ENCODE measurements at regions not wholly inside any gene's neighbourhood (a gene's known extent, or its start where the extent isn't known, plus 50 kb on each side); places are given as distances from the start of the nearest gene placed in this dataset.
"Not testable (repeated sequence)": the region's sequence is repeated elsewhere in the genome, so short reads cannot be mapped to it uniquely, and the experiment has no call there.

- Histone ChIP-seq H3K36me3 (ENCODE audit: insufficient read depth, low read length) (no peaks in the 10 kb centered on the region), H3K4me3 (ENCODE audit: low read length) (no peak overlapping the region), H2AFZ (ENCODE audit: low read depth, low read length) (no peak overlapping the region), H3K27me3 (ENCODE audit: insufficient read depth, low read length) (no peaks in the 10 kb centered on the region), H3K4me1 (ENCODE audit: insufficient read depth, low read length) (no peaks in the 10 kb centered on the region), H3K9me3 (ENCODE audit: low read length) (no peaks in the 10 kb centered on the region)
These were observed 94.7 kb downstream of the PLXNA1 start for GRCh38 chr3:127077505-127078064.

GRCh38 chr3:127078626-127079025 lies 95.7 kb downstream of the PLXNA1 start:
- Histone ChIP-seq H2AFZ (ENCODE audit: low read depth, low read length) (no peak overlapping the region), H3K4me3 (ENCODE audit: low read length) (no peak overlapping the region), H3K9me3 (ENCODE audit: low read length) (no peaks in the 10 kb centered on the region), H3K27me3 (ENCODE audit: insufficient read depth, low read length) (no peaks in the 10 kb centered on the region), H3K4me1 (ENCODE audit: insufficient read depth, low read length) (no peaks in the 10 kb centered on the region), H3K36me3 (ENCODE audit: insufficient read depth, low read length) (no peaks in the 10 kb centered on the region)

GRCh38 chr3:127079211-127079610 lies 96.3 kb downstream of the PLXNA1 start:
- no peaks in the 10 kb centered on the region for H3K27me3 ChIP-seq (ENCODE audit: insufficient read depth, low read length)
- no peaks in the 10 kb centered on the region for H3K9me3 ChIP-seq (ENCODE audit: low read length)
- H3K4me3 ChIP-seq (ENCODE audit: low read length), result no peak overlapping the region
- no peak overlapping the region for H2AFZ ChIP-seq (ENCODE audit: low read depth, low read length)
- H3K4me1 ChIP-seq (ENCODE audit: insufficient read depth, low read length), result peaks cover 3% of the 10 kb centered on the region
- no peaks in the 10 kb centered on the region for H3K36me3 ChIP-seq (ENCODE audit: insufficient read depth, low read length)

GRCh38 chr3:127081001-127081720 lies 98.2 kb downstream of the PLXNA1 start:
- no peaks in the 10 kb centered on the region for H3K36me3 ChIP-seq (ENCODE audit: insufficient read depth, low read length)
- H3K9me3 ChIP-seq (ENCODE audit: low read length), result no peaks in the 10 kb centered on the region
- H3K4me1 ChIP-seq (ENCODE audit: insufficient read depth, low read length), result peaks cover 4% of the 10 kb centered on the region
- no peaks in the 10 kb centered on the region for H3K27me3 ChIP-seq (ENCODE audit: insufficient read depth, low read length)
- no peak overlapping the region for H3K4me3 ChIP-seq (ENCODE audit: low read length)
- no peak overlapping the region for H2AFZ ChIP-seq (ENCODE audit: low read depth, low read length)

- H3K36me3 ChIP-seq (ENCODE audit: insufficient read depth, low read length), result no peaks in the 10 kb centered on the region
- no peak overlapping the region for H2AFZ ChIP-seq (ENCODE audit: low read depth, low read length)
- peaks cover 4% of the 10 kb centered on the region for H3K4me1 ChIP-seq (ENCODE audit: insufficient read depth, low read length)
- no peaks in the 10 kb centered on the region for H3K9me3 ChIP-seq (ENCODE audit: low read length)
- no peak overlapping the region for H3K4me3 ChIP-seq (ENCODE audit: low read length)
- H3K27me3 ChIP-seq (ENCODE audit: insufficient read depth, low read length), result no peaks in the 10 kb centered on the region
These were observed 99.2 kb downstream of the PLXNA1 start for GRCh38 chr3:127082066-127082465.

GRCh38 chr3:127083778-127084397 lies 101.0 kb downstream of the PLXNA1 start:
- H3K27me3 ChIP-seq (ENCODE audit: insufficient read depth, low read length), result no peaks in the 10 kb centered on the region
- peaks cover 4% of the 10 kb centered on the region for H3K4me1 ChIP-seq (ENCODE audit: insufficient read depth, low read length)
- no peaks in the 10 kb centered on the region for H3K36me3 ChIP-seq (ENCODE audit: insufficient read depth, low read length)
- H3K9me3 ChIP-seq (ENCODE audit: low read length), result no peaks in the 10 kb centered on the region
- H3K4me3 ChIP-seq (ENCODE audit: low read length), result no peak overlapping the region
- no peak overlapping the region for H2AFZ ChIP-seq (ENCODE audit: low read depth, low read length)

- H3K4me3 ChIP-seq (ENCODE audit: low read length), result no peak overlapping the region
- no peaks in the 10 kb centered on the region for H3K27me3 ChIP-seq (ENCODE audit: insufficient read depth, low read length)
- H2AFZ ChIP-seq (ENCODE audit: low read depth, low read length), result no peak overlapping the region
- peaks cover 4% of the 10 kb centered on the region for H3K4me1 ChIP-seq (ENCODE audit: insufficient read depth, low read length)
- H3K9me3 ChIP-seq (ENCODE audit: low read length), result no peaks in the 10 kb centered on the region
- H3K36me3 ChIP-seq (ENCODE audit: insufficient read depth, low read length), result no peaks in the 10 kb centered on the region
These were observed 101.6 kb downstream of the PLXNA1 start for GRCh38 chr3:127084401-127084990.

GRCh38 chr3:127085576-127085975 lies 102.7 kb downstream of the PLXNA1 start:
- H3K36me3 ChIP-seq (ENCODE audit: insufficient read depth, low read length), result no peaks in the 10 kb centered on the region
- H3K27me3 ChIP-seq (ENCODE audit: insufficient read depth, low read length), result no peaks in the 10 kb centered on the region
- H2AFZ ChIP-seq (ENCODE audit: low read depth, low read length), result no peak overlapping the region
- H3K4me1 ChIP-seq (ENCODE audit: insufficient read depth, low read length), result peaks cover 4% of the 10 kb centered on the region
- no peak overlapping the region for H3K4me3 ChIP-seq (ENCODE audit: low read length)
- H3K9me3 ChIP-seq (ENCODE audit: low read length), result no peaks in the 10 kb centered on the region

- not testable (repeated sequence) for H2AFZ ChIP-seq (ENCODE audit: low read depth, low read length); H3K27me3 ChIP-seq (ENCODE audit: insufficient read depth, low read length); H3K4me1 ChIP-seq (ENCODE audit: insufficient read depth, low read length); H3K4me3 ChIP-seq (ENCODE audit: low read length); H3K9me3 ChIP-seq (ENCODE audit: low read length); H3K36me3 ChIP-seq (ENCODE audit: insufficient read depth, low read length)
These were observed 103.7 kb downstream of the PLXNA1 start for GRCh38 chr3:127086591-127086990.

GRCh38 chr3:127087441-127087840 lies 104.5 kb downstream of the PLXNA1 start:
- no peak overlapping the region for H2AFZ ChIP-seq (ENCODE audit: low read depth, low read length)
- no peak overlapping the region for H3K4me3 ChIP-seq (ENCODE audit: low read length)
- peaks cover 6% of the 10 kb centered on the region for H3K27me3 ChIP-seq (ENCODE audit: insufficient read depth, low read length)
- peaks cover 4% of the 10 kb centered on the region for H3K4me1 ChIP-seq (ENCODE audit: insufficient read depth, low read length)
- no peaks in the 10 kb centered on the region for H3K36me3 ChIP-seq (ENCODE audit: insufficient read depth, low read length)
- no peaks in the 10 kb centered on the region for H3K9me3 ChIP-seq (ENCODE audit: low read length)

- H3K4me3 ChIP-seq (ENCODE audit: low read length), result no peak overlapping the region
- no peak overlapping the region for H2AFZ ChIP-seq (ENCODE audit: low read depth, low read length)
- H3K4me1 ChIP-seq (ENCODE audit: insufficient read depth, low read length), result peaks cover 4% of the 10 kb centered on the region
- H3K27me3 ChIP-seq (ENCODE audit: insufficient read depth, low read length), result peaks cover 6% of the 10 kb centered on the region
- H3K36me3 ChIP-seq (ENCODE audit: insufficient read depth, low read length), result no peaks in the 10 kb centered on the region
- no peaks in the 10 kb centered on the region for H3K9me3 ChIP-seq (ENCODE audit: low read length)
These were observed 104.2 kb upstream of the PRR23E start for GRCh38 chr3:127088511-127089351.

- H3K27me3 ChIP-seq (ENCODE audit: insufficient read depth, low read length), result peaks cover 6% of the 10 kb centered on the region
- H3K4me1 ChIP-seq (ENCODE audit: insufficient read depth, low read length), result no peaks in the 10 kb centered on the region
These were observed 103.3 kb upstream of the PRR23E start for GRCh38 chr3:127089486-127090145.

More at GRCh38 chr3:127089486-127090145, 103.3 kb upstream of the PRR23E start:
- Histone ChIP-seq H3K36me3 (ENCODE audit: insufficient read depth, low read length) (no peaks in the 10 kb centered on the region), H3K4me3 (ENCODE audit: low read length) (no peak overlapping the region), H2AFZ (ENCODE audit: low read depth, low read length) (no peak overlapping the region), H3K9me3 (ENCODE audit: low read length) (no peaks in the 10 kb centered on the region)
